ENCODE measurements at regions not wholly inside any gene's neighbourhood (a gene's known extent, or its start where the extent isn't known, plus 50 kb on each side); places are given as distances from the start of the nearest gene placed in this dataset.

GRCh38 chr7:84324136-84324630, 129.6 kb upstream of the SEMA3A start:
- Histone ChIP-seq H3K9me3 (ENCODE audit: low read length) (no peaks in the 10 kb centered on the region), H3K36me3 (ENCODE audit: insufficient read depth, low read length) (no peaks in the 10 kb centered on the region), H2AFZ (ENCODE audit: low read length) (no peak overlapping the region), H3K4me2 (ENCODE audit: low read length) (no peak overlapping the region), H3K9me2 (ENCODE audit: insufficient read depth, low read length) (no peaks in the 10 kb centered on the region), H4K20me1 (ENCODE audit: insufficient read depth, low read length) (no peaks in the 10 kb centered on the region), H3K79me2 (ENCODE audit: insufficient read depth, low read depth, low read length) (no peaks in the 10 kb centered on the region), H3K4me1 (ENCODE audit: insufficient read depth, low read length, poor library complexity, severe bottlenecking) (no peaks in the 10 kb centered on the region), H3K4me3 (ENCODE audit: low read depth, low read length, poor library complexity, severe bottlenecking) (no peak overlapping the region), H3K27ac (ENCODE audit: low read depth, low read length, poor library complexity, severe bottlenecking) (no peak overlapping the region)
- no TSS peak for BruUV-seq (replicated peaks)
- DNase-seq (ENCODE audit: low spot score), result no peak
- ChIA-PET CTCF (ENCODE audit: unreplicated experiment) (no interaction called here), POLR2A (no interaction called here)
- TF ChIP-seq EZH2phosphoT487 (IDR thresholded peaks at IDR 0.05; ENCODE audit: borderline replicate concordance, low read depth, low read length), result no peak
- TF ChIP-seq CTCF (conservative IDR thresholded peaks at IDR 0.05; ENCODE audit: low read length), result no peak
- intact Hi-C loops (cut with micrococcal nuclease; ENCODE audit: unreplicated experiment), result no loop called here

GRCh38 chr7:84317536-84317935, 122.9 kb upstream of the SEMA3A start:
- no peak for TF ChIP-seq EZH2phosphoT487 (IDR thresholded peaks at IDR 0.05; ENCODE audit: borderline replicate concordance, low read depth, low read length)
- TF ChIP-seq CTCF (conservative IDR thresholded peaks at IDR 0.05; ENCODE audit: low read length), result no peak
- ChIA-PET POLR2A (interaction anchor here (0.6 to 1.9 kb wide), 3 partner anchors 9 to 1163 kb away, joined by 4 to 10 read pairs (median 5); no protein-coding TSS in a partner anchor), CTCF (ENCODE audit: unreplicated experiment) (no interaction called here)
- H3K27ac ChIP-seq (ENCODE audit: low read depth, low read length, poor library complexity, severe bottlenecking), result no peak overlapping the region
- H4K20me1 ChIP-seq (ENCODE audit: insufficient read depth, low read length), result no peaks in the 10 kb centered on the region
- BruUV-seq (replicated peaks), result no TSS peak
- no peak overlapping the region for H3K4me2 ChIP-seq (ENCODE audit: low read length)
- no peaks in the 10 kb centered on the region for H3K4me1 ChIP-seq (ENCODE audit: insufficient read depth, low read length, poor library complexity, severe bottlenecking)
- H3K9me3 ChIP-seq (ENCODE audit: low read length), result no peaks in the 10 kb centered on the region
- no peak overlapping the region for H3K4me3 ChIP-seq (ENCODE audit: low read depth, low read length, poor library complexity, severe bottlenecking)
- no peaks in the 10 kb centered on the region for H3K9me2 ChIP-seq (ENCODE audit: insufficient read depth, low read length)
- intact Hi-C loops (cut with micrococcal nuclease; ENCODE audit: unreplicated experiment), result no loop called here
- no peak overlapping the region for H2AFZ ChIP-seq (ENCODE audit: low read length)
- DNase-seq (ENCODE audit: low spot score), result no peak
- H3K36me3 ChIP-seq (ENCODE audit: insufficient read depth, low read length), result no peaks in the 10 kb centered on the region
- no peaks in the 10 kb centered on the region for H3K79me2 ChIP-seq (ENCODE audit: insufficient read depth, low read depth, low read length)

GRCh38 chr7:84314263-84314662, 119.7 kb upstream of the SEMA3A start:
- TF ChIP-seq CTCF (conservative IDR thresholded peaks at IDR 0.05; ENCODE audit: low read length) (no peak), EZH2phosphoT487 (IDR thresholded peaks at IDR 0.05; ENCODE audit: borderline replicate concordance, low read depth, low read length) (no peak)
- BruUV-seq (replicated peaks), result no TSS peak
- no peak overlapping the region for H3K4me2 ChIP-seq (ENCODE audit: low read length)
- H3K27ac ChIP-seq (ENCODE audit: low read depth, low read length, poor library complexity, severe bottlenecking), result no peak overlapping the region
- H4K20me1 ChIP-seq (ENCODE audit: insufficient read depth, low read length), result no peaks in the 10 kb centered on the region
- no peak overlapping the region for H2AFZ ChIP-seq (ENCODE audit: low read length)
- H3K9me2 ChIP-seq (ENCODE audit: insufficient read depth, low read length), result no peaks in the 10 kb centered on the region
- H3K36me3 ChIP-seq (ENCODE audit: insufficient read depth, low read length), result no peaks in the 10 kb centered on the region
- H3K4me3 ChIP-seq (ENCODE audit: low read depth, low read length, poor library complexity, severe bottlenecking), result no peak overlapping the region
- ChIA-PET CTCF (ENCODE audit: unreplicated experiment) (no interaction called here), POLR2A (interaction anchor here (0.6 kb wide), 1 partner anchor 269 kb away, joined by 3 read pairs; no protein-coding TSS in a partner anchor)
- intact Hi-C loops (cut with micrococcal nuclease; ENCODE audit: unreplicated experiment), result no loop called here
- H3K4me1 ChIP-seq (ENCODE audit: insufficient read depth, low read length, poor library complexity, severe bottlenecking), result no peaks in the 10 kb centered on the region
- no peaks in the 10 kb centered on the region for H3K9me3 ChIP-seq (ENCODE audit: low read length)
- no peaks in the 10 kb centered on the region for H3K79me2 ChIP-seq (ENCODE audit: insufficient read depth, low read depth, low read length)
- DNase-seq (ENCODE audit: low spot score), result no peak
